GM18511 (cell line): ENCODE measurements at regions not wholly inside any gene's neighbourhood (a gene's known extent, or its start where the extent isn't known, plus 50 kb on each side); places are given as distances from the start of the nearest gene placed in this dataset.
"Not testable (repeated sequence)": the region's sequence is repeated elsewhere in the genome, so short reads cannot be mapped to it uniquely, and the experiment has no call there.

ENCODE experiments used
- ATAC-seq: cut with Tn5 transposase; IDR thresholded peaks from one replicate; pipeline ENCODE4 v1.9.1; 2021; ENCODE audit warnings: mild to moderate bottlenecking, moderate library complexity; ENCODE audit not compliant: unreplicated experiment

DNA sequence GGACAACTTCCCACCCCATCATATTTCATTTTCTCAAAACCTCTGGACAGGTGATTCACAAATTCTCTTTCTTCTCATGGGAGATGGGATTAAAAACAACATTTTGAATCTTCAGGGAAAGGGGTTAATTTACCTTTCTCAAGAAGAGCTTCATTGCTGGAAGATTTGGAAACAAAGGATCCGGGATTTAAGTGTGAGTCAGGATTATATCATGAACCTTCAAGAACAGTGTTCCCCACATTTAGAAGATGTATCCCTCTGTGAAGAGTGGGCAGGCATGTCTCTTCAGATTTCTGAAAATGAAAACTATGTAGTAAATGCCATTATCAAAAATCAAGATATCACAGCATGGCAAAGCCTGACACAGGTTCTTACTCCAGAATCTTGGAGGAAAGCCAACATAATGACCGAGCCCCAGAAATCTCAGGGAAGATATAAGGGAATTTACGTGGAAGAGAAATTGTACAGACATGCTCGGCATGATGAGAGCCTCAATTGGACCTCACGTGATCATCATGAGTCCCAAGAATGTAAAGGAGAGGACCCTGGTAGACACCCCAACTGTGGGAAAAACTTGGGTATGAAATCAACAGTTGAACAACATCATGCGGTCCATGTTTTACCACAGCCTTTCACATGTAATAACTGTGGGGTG, 99.5 kb upstream of the GPR39 start:
- not testable (repeated sequence) for ATAC-seq

DNA sequence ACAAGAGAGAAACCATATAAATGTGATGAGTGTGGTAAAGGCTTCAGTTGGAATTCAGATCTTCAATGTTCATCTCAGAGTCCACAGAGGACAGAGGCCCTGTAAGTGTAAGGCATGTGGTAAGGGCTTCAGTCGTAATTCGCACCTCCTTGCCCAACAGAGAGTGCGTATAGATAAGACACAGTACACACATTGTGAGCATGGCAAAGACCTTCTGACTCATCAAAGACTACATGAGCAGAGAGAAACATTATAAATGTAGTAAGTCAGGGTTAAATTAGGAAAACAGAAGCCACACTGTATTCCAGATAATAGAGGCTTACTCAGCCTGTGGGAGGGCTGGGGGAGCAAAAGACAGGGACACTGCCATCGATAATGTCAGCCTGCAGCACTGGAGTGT, 98.1 kb upstream of the GPR39 start:
- ATAC-seq = not testable (repeated sequence)

DNA sequence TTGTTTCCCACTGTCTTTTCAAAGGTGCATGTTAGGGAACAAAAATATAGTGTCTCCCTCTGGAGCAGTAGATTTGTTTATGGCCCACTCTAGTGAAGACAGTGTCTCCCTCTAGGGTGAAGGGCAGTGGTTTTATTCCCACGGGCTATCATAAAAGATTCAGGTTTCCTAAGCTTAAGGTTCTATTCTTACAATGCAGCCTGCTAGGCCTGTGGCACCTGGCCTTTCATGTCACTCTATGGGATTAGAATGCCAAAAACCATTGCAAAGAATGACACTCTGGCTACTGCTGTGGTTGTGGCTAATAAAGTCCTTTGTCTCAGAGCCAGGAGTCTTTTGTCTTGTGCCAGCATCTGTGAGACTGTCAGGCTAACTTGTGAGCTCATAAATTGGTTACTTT, 92.6 kb upstream of the GPR39 start:
- not testable (repeated sequence) for ATAC-seq

DNA sequence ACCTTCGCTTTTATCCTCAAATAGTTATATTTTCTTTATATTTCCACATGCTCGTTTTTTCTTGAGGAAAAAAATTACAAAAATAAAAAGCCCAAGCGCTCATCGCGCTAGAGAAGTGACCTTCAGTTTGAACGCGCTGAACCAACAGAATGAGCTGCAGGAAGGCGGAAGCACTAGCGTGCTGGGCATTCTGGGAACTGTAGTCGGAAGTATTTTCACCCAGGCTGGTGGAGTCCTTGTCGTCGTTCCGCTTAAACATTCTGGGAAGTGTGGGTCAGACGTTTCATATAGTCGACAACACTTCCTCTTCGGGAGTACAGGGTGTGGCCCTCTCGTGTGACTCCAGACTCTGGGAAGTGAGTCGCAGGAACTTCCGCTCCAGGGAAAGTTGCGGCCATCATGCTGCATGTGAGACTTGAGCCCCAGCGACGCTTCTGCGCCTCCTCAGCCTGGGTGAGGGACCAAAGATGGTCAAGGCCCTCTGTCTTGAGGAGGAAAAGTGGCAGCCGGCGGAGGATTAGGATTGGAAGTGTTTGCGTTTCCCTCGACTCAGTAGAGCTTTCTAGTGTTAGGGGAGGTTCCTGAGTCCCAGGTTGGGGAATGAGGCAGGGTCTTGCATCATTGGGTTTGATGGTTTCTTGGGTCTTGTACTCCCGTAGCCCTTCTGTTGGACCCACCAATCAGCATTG, 84.1 kb upstream of the GPR39 start:
- ATAC-seq = not testable (repeated sequence)

DNA sequence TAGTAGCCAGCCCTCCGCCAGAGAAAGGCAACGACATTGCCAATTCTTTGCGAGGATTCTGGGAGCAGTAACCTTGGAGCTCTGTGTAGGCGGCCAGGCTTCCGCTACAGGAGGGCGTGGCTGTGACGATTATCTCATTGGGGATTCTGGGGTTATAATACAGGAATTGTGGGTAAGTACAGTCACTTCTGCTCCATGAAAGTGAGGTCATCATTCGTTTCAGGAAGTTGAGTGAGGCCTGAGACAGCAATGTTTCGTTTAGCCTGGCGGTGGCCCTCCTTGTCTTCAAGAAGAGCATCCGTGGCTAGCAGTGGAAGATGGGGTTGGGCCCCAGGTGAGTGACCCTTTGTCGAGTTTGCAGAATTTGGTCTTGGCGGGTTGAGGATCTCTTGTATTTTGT, 79.5 kb upstream of the GPR39 start:
- not testable (repeated sequence) for ATAC-seq

DNA sequence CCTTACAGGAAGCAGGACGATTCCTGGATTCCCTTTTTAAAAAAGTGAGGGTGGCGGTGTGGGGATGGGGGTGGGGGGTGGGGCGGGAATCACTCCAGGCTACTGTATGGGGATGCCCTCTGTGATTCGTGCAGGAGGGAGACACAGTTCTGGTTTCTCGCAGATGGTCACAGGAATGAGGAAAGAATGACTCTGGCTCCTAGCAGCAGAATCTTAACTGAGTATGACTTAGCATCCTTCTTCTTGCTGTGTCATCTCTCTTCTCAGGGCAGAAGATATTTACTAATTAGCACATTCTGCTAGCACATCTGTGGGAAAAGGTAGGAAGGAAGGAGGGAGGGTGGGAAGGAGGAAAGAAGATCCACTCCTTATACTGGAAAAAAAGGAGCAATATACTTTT, 78.8 kb upstream of the GPR39 start:
- not testable (repeated sequence) for ATAC-seq

DNA sequence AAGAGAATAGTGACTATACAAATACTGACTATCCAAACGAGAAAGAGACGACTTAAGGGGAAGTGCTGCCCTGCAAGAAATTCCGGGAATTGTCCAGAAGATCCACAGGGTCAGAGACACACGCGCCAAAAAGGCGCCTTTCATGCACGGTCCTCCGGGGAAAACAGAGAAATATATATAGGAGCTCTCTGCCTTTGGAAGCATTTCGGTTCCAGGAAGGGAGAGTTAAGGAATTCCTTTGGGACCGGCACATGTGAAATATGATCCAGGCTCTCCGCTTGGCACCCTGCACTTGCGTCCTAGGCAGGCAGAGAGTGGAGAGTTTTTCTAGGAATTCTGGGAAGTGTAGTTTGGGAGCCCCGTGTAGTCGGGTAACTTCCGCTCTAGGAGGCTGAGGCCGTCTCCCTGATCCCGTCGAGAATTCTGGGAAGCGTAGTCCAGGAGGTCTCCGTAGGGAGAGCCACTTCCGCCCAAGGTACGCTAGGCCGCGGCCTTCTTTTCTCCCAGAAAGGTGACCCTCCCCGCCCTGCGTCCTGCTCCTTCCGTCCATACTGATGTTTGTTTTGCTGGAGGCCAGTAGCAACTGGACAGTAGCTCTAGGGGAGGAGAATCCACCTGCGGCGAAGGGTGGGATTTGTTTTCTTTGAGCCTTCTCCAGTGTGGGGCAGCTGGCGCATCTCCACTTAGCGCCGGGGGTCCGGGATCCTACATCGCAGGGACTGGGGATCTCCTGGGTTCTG, 69.4 kb upstream of the GPR39 start:
- not testable (repeated sequence) for ATAC-seq

DNA sequence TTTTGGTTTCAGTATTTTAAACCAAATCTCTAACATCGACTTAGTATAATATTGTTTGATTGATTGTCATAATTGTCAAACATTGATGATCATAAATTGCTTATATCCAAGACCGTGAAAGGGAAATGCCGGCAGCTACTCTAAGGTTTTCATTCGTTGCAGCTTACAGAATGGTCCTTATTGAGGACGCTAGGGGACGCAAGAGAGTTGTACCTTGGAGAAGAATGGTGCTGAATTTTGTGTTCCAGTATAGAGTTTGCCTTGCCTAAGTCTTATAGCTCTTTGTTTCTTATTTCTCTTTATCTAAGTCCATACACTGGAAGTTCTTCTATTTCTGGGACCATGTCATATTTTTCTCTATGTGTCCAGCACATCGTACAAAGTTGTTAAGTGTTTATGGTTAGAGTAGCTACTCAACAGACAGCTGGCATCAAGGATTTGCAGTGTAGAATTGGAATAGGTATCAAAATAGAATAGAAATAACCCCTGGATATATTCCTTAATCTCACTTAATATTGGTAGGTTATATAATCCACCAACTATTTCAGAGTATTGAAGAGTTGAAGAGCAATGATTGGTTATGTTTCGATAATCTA, 67.4 kb upstream of the GPR39 start:
- not testable (repeated sequence) for ATAC-seq

DNA sequence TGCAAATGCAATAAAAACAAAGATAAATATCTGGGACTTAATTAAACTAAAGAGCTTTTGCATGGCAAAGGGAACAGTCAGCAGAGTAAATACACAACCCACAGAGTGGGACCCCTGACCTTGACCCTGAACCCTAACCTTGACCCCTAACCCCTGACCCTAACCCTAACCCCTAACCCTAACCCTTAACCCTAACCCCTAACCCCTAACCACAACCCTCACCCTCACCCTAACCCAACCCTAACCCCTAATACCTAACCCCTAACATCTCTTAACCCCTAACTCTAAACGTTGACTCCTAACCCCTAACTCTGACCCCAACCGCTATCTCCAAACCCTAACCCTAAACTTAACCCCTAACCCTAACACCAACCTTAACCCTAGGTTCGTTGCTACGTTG, 64.9 kb upstream of the GPR39 start:
- ATAC-seq = not testable (repeated sequence)

DNA sequence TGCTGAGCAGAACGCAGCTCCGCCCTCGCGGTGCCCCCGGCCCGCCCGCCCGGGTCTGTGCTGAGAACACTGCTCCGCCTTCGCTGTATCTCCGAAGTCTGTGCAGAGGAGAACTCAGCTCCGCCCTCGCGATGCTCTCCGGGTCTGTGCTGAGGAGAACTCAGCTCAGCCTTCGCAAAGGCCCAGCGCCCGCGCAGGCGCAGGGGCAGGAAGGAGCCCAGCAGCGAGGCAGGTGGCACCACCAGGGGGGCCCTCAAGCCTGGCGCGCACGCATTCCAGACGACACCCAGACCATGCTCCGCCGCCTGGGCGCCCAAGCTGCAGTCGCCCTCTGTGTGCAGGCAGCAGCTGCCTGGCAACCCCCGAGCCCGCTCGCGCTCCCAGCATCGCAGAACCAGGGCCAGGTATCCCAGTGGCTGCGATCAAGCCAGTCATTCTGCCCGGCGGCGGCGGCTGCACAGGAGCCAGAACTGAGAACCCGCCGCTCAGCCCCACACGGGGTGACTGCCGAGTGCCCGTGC, 64.1 kb upstream of the GPR39 start:
- not testable (repeated sequence) for ATAC-seq

DNA sequence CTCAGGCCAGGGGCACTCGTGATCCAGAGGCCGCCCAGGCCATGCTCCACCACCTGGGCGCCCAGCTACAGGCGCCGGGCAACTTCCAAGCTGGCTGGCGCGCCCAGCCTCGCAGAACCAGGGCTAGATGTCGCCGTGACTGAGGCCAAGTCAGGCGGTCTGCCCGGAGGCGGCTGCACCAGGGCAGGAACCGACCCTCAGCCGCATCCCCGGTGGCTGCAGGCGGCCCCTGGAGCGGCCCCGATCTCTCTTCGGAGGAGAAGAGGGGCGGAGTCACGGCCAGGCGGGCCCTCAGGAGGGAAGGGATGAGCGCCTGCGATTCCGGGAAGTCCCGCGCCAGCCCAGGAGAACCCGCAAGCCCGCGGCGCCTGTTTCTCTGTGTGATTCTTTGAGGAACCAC, 63.2 kb upstream of the GPR39 start:
- not testable (repeated sequence) for ATAC-seq

DNA sequence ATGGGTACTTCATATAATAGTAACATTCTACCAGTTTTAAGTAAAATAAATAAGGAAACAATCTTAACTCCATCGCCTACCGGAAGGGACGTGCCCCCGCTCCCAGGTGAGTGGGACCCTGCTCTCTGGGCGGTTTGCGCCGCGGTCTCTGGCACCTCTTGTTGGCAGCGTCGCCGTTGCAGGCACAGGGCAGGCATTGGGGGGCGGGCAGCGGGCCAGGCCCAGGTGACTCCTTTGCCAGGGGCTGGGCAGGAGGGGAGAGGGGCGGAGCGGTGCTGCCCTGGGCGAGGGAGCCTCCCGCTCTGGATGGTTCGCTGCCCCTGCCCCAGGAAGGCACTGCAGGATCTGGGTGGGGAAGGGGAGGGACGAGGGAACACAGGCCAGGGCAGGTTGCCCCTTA, 55.6 kb upstream of the GPR39 start:
- not testable (repeated sequence) for ATAC-seq

DNA sequence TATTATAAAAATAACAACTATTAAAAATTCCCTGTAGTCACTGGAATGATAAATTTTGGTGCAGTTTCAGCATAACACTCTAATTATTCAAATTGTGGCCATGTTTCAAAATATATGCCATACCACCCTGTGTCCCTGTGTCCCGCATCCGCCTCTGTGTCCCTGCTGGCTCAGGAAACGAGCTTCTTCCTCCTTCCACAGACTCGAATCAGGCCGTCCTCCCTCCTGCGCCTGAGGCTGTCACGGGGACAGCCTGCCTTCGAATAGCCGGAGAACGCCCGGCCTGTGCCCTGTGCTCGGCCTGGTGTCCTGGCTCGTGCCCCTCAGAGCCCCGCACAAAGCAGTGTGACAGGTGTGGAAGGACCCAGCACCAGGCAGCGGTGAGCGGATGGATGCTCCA, 55.1 kb upstream of the GPR39 start:
- ATAC-seq = not testable (repeated sequence)

DNA sequence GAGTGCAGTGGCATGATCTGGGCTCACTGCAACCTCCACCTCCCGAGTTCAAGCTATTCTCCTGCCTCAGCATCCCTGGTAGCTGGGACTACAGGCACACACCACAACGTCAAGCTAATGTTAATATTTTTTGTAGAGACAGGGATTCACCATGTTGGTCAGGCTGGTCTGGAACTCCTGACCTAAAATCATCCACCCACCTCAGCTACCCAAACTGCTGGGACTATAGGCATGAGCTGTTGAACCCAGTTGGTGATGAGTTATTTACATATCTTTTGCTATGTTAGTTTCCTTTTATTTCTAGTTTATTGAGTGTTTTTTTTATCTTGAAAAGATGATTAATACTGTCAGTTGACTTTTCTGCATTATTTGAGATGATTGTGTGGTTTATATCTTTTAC, 53.3 kb upstream of the GPR39 start:
- ATAC-seq = not testable (repeated sequence)

DNA sequence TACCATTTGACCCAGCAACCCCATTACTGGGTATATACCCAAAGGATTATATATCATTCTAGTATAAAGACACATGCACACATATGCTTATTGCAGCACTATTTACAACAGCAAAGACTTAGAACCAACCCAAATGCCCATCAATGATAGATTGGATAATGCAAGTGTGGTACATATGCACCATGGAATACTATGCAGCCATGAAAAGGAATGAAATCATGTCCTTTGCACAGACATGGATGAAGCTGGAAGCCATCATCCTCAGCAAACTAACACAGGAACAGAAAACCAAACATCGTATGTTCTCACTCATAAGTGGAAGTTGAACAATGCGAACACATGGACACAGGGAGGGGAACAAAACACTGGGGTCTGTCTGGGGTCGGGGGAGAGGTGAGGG, 50.6 kb upstream of the GPR39 start:
- not testable (repeated sequence) for ATAC-seq

DNA sequence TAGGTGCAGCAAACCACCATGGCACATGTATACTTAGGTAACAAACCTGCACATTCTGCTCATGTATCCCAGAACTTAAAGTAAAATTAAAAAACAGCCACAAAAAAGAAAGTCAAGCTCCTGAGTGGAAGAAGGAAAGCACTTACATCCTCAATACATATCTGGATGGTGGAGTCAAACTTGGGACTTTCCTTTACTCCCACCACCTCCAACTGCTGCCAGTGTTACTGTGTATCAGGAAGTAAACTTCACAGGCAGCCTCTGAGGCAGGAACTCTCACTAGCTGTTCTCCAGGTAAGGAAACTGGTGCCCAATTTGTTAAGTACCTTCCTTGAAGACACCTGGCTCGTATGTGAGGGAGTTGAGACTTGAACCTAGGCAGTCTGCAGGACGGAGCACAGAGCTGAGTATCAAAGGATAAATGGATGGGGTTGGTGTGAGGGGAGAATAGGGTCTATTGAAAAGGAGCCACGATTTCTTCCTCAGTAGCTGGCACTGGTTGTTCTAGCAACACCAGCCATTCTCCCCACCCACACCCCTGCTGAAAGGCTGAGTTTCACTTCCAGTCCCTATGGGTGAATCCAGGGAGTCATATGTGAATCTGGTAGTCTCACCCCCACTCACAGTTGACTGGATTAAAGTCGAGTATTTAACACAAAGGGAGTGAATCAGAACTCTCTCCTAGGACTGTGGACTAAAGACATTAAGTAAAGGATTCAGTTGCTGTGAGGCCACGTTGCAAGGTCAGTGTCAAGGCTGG, 50.0 kb upstream of the GPR39 start:
- ATAC-seq = no peak
